Caco-2 (cell line): ENCODE measurements at regions not wholly inside any gene's neighbourhood (a gene's known extent, or its start where the extent isn't known, plus 50 kb on each side); places are given as distances from the start of the nearest gene placed in this dataset.

Source experiments
- BruUV-seq: library from RNA; stranded (reverse); fragments of 400-500 nt; replicated peaks from 2 replicates; lab custom pipeline; 2021; lab: Mats Ljungman, UMichigan
- CTCF ChIA-PET: fragments of 300-600 bp; sonication (Branson Sonifier 250); formaldehyde crosslinking; loops from one replicate; lab custom pipeline; 2022; ENCODE audit warnings: antibody characterized with exemption; lab: Charles Lee
- POLR2A ChIA-PET: fragments of 300-600 bp; sonication (Branson Sonifier 250); formaldehyde crosslinking; loops from one replicate; lab custom pipeline; 2022; ENCODE audit warnings: antibody characterized with exemption; lab: Charles Lee
- DNase-seq, 2 experiments: peaks; one replicate each; pipeline versions ENCODE4 v3.0.0 to v3.0.0-alpha.2; 2020 to 2022
- H3K27me3 ChIP-seq: replicated peaks from 2 replicates; pipeline ENCODE4 v1.6.0; 2011; ENCODE audit warnings: low read length; ENCODE audit not compliant: control insufficient read depth, insufficient read depth
- H3K36me3 ChIP-seq: 2 replicates; pipeline ENCODE4 v1.5.1; 2011; ENCODE audit warnings: low read length; ENCODE audit not compliant: control insufficient read depth, insufficient read depth
- H3K4me1 ChIP-seq: fragments of 250-450 bp; sonication (Bioruptor Pico); 2 replicates; pipeline ENCODE4 v1.5.1; 2020; ENCODE audit warnings: mild to moderate bottlenecking
- H3K4me3 ChIP-seq: 2 replicates; pipeline ENCODE4 v1.5.1; 2011; ENCODE audit warnings: low read depth, mild to moderate bottlenecking, control low read depth, low read length
- H3K9me3 ChIP-seq: fragments of 250-450 bp; sonication (Bioruptor Pico); 2 replicates; pipeline ENCODE4 v1.5.1; 2020; ENCODE audit warnings: mild to moderate bottlenecking, moderate library complexity
- H3K27ac Mint-ChIP-seq: one replicate; pipeline ENCODE4 v1.8.0; 2022; ENCODE audit warnings: mixed read lengths; ENCODE audit not compliant: unreplicated experiment
- H3K27me3 Mint-ChIP-seq: one replicate; pipeline ENCODE4 v1.8.0; 2022; ENCODE audit warnings: mixed read lengths; ENCODE audit not compliant: insufficient read depth, unreplicated experiment
- H3K36me3 Mint-ChIP-seq: one replicate; pipeline ENCODE4 v1.8.0; 2022; ENCODE audit warnings: mild to moderate bottlenecking, mixed read lengths; ENCODE audit not compliant: insufficient read depth, unreplicated experiment
- H3K4me1 Mint-ChIP-seq: one replicate; pipeline ENCODE4 v1.8.0; 2022; ENCODE audit warnings: low read depth, mixed read lengths; ENCODE audit not compliant: unreplicated experiment
- H3K4me3 Mint-ChIP-seq: one replicate; pipeline ENCODE4 v1.8.0; 2022; ENCODE audit warnings: mild to moderate bottlenecking, moderate library complexity, mixed read lengths; ENCODE audit not compliant: unreplicated experiment
- H3K9me3 Mint-ChIP-seq: one replicate; pipeline ENCODE4 v1.8.0; 2022; ENCODE audit warnings: mixed read lengths; ENCODE audit not compliant: unreplicated experiment
- CTCF ChIP-seq, 2 experiments: fragments of 200-600 bp in 1 of 2; IDR thresholded peaks; 1 replicate in 1 of 2; 2 replicates in 1 of 2; pipeline versions ENCODE4 v1.5.1 to v1.8.0; 2011 to 2022; ENCODE audit warnings: antibody characterized with exemption in 1 of 2, control low read depth in 1 of 2, inconsistent platforms in 1 of 2, low read depth in 1 of 2, low read length in 1 of 2, mild to moderate bottlenecking in 1 of 2, moderate library complexity in 1 of 2; ENCODE audit not compliant: insufficient read depth in 1 of 2, severe bottlenecking in 1 of 2, unreplicated experiment in 1 of 2
- intact Hi-C: fragments of 100-400 bp; cut with micrococcal nuclease; formaldehyde crosslinking; loops from one replicate; pipeline ENCODE4 v1.10.0; 2022; ENCODE audit not compliant: unreplicated experiment

GRCh38 chr12:77377116-77377515 is 311.7 kb upstream of the E2F7 start:
- H3K4me1 Mint-ChIP-seq = no peaks in the 10 kb centered on the region
- no peak overlapping the region for H3K4me3 Mint-ChIP-seq
- Histone ChIP-seq H3K27me3 (no peaks in the 10 kb centered on the region), H3K4me3 (no peak overlapping the region), H3K9me3 (no peaks in the 10 kb centered on the region), H3K36me3 (no peaks in the 10 kb centered on the region), H3K4me1 (no peaks in the 10 kb centered on the region)
- ChIA-PET CTCF (no interaction called here), POLR2A (no interaction called here)
- H3K27ac Mint-ChIP-seq = no peak overlapping the region
- intact Hi-C loops = no loop called here
- no peaks in the 10 kb centered on the region for H3K36me3 Mint-ChIP-seq
- H3K27me3 Mint-ChIP-seq = peaks cover 2% of the 10 kb centered on the region
- DNase-seq = no peak
- H3K9me3 Mint-ChIP-seq = no peaks in the 10 kb centered on the region
- TF ChIP-seq CTCF (IDR thresholded peaks at IDR 0.05; ENCODE audit: insufficient read depth in 1 of 2, low read depth in 1 of 2, low read length in 1 of 2, severe bottlenecking in 1 of 2, unreplicated experiment in 1 of 2) = no peak
- no TSS peak for BruUV-seq

GRCh38 chr12:77374673-77375072 is 309.3 kb upstream of the E2F7 start:
- intact Hi-C loops = no loop called here
- Mint-ChIP-seq H3K9me3 (no peaks in the 10 kb centered on the region), H3K4me1 (no peaks in the 10 kb centered on the region), H3K27me3 (peaks cover 2% of the 10 kb centered on the region), H3K36me3 (no peaks in the 10 kb centered on the region), H3K4me3 (no peak overlapping the region), H3K27ac (no peak overlapping the region)
- H3K9me3 ChIP-seq = no peaks in the 10 kb centered on the region
- POLR2A ChIA-PET = no interaction called here
- H3K4me1 ChIP-seq = no peaks in the 10 kb centered on the region
- no TSS peak for BruUV-seq
- TF ChIP-seq CTCF (IDR thresholded peaks at IDR 0.05; ENCODE audit: insufficient read depth in 1 of 2, low read depth in 1 of 2, low read length in 1 of 2, severe bottlenecking in 1 of 2, unreplicated experiment in 1 of 2) = no peak
- H3K36me3 ChIP-seq = no peaks in the 10 kb centered on the region
- CTCF ChIA-PET = no interaction called here
- no peaks in the 10 kb centered on the region for H3K27me3 ChIP-seq
- DNase-seq = no peak
- H3K4me3 ChIP-seq = no peak overlapping the region

GRCh38 chr12:77372494-77372893 is 307.1 kb upstream of the E2F7 start:
- BruUV-seq = no TSS peak
- H3K27ac Mint-ChIP-seq = no peak overlapping the region
- TF ChIP-seq CTCF (IDR thresholded peaks at IDR 0.05; ENCODE audit: insufficient read depth in 1 of 2, low read depth in 1 of 2, low read length in 1 of 2, severe bottlenecking in 1 of 2, unreplicated experiment in 1 of 2) = no peak
- POLR2A ChIA-PET = no interaction called here
- Histone ChIP-seq H3K9me3 (no peaks in the 10 kb centered on the region), H3K4me3 (no peak overlapping the region), H3K36me3 (no peaks in the 10 kb centered on the region), H3K4me1 (no peaks in the 10 kb centered on the region), H3K27me3 (no peaks in the 10 kb centered on the region)
- no peaks in the 10 kb centered on the region for H3K9me3 Mint-ChIP-seq
- no peaks in the 10 kb centered on the region for H3K36me3 Mint-ChIP-seq
- intact Hi-C loops = no loop called here
- CTCF ChIA-PET = no interaction called here
- peaks cover 4% of the 10 kb centered on the region for H3K27me3 Mint-ChIP-seq
- H3K4me3 Mint-ChIP-seq = no peak overlapping the region
- DNase-seq = no peak
- no peaks in the 10 kb centered on the region for H3K4me1 Mint-ChIP-seq
